ENCODE measurements at regions not wholly inside any gene's neighbourhood (a gene's known extent, or its start where the extent isn't known, plus 50 kb on each side); places are given as distances from the start of the nearest gene placed in this dataset.

GRCh38 chr5:124648902-124649467 lies 97.5 kb downstream of the ZNF608 start:
- 91% methylated on average over 8 of the region's 9 CpGs for WGBS (ENCODE audit: insufficient coverage)

More at GRCh38 chr5:124648902-124649467, 97.5 kb downstream of the ZNF608 start:
- DNase-seq (no peak), ATAC-seq (ENCODE audit: low read depth) (no peak)
- intact Hi-C loops (cut with micrococcal nuclease), result loop anchor here (1.0 to 5.0 kb wide), 11 partner anchors 52 to 614 kb away; no protein-coding TSS in a partner anchor
- Histone ChIP-seq H3K4me3 (ENCODE audit: control extremely low read depth in 1 of 5, extremely low read depth in 1 of 5, insufficient read depth in 1 of 5, low read depth in 2 of 5, low read length in 4 of 5) (peak overlapping the region in 2 of 5 experiments; percentile 5 to 35), H3K4me2 (replicated peaks; ENCODE audit: low read depth, low read length, poor library complexity, severe bottlenecking) (peak overlapping the region; percentile 83), H3K36me3 (replicated peaks in 1 of 2; ENCODE audit: control extremely low read depth in 1 of 2, control insufficient read depth in 1 of 2, extremely low read depth in 1 of 2, insufficient read depth in 2 of 2, low read length in 1 of 2) (peaks cover 0 to 14% of the 10 kb centered on the region in 2 experiments), H2AFZ (ENCODE audit: insufficient read depth, low read depth, low read length, poor library complexity, severe bottlenecking) (no peak overlapping the region), H3K27me3 (replicated peaks in 1 of 4; ENCODE audit: control extremely low read depth in 1 of 4, control insufficient read depth in 3 of 4, insufficient read depth in 4 of 4, low read length in 3 of 4) (peaks cover 0 to 20% (median 0%) of the 10 kb centered on the region in 4 experiments), H3K9ac (ENCODE audit: low read length) (peak overlapping the region; percentile 15), H3K9me3 (ENCODE audit: control extremely low read depth in 1 of 3, control insufficient read depth in 2 of 3, insufficient read depth in 1 of 3, low read length in 2 of 3) (peaks cover 0 to 3% (median 0%) of the 10 kb centered on the region in 3 donors), H3K79me2 (ENCODE audit: control insufficient read depth, insufficient read depth, low read length) (peaks cover 5% of the 10 kb centered on the region), H3K4me1 (ENCODE audit: control insufficient read depth in 2 of 2, insufficient read depth in 2 of 2, low read length in 2 of 2) (peaks cover 68 to 84% of the 10 kb centered on the region in 2 donors), H3K27ac (ENCODE audit: low read length in 2 of 2) (peak overlapping the region; percentile 12 to 55), H4K20me1 (ENCODE audit: control insufficient read depth, insufficient read depth, low read length, poor library complexity, severe bottlenecking) (peaks cover 4% of the 10 kb centered on the region)
- Mint-ChIP-seq H3K4me1 (peaks cover 84% of the 10 kb centered on the region), H3K27ac (peak overlapping the region; percentile 88), H3K4me3 (peak overlapping the region; percentile 38), H3K9me3 (ENCODE audit: insufficient read depth) (no peaks in the 10 kb centered on the region), H3K27me3 (no peaks in the 10 kb centered on the region)
- ChIA-PET POLR2A (interaction anchor here (2.1 kb wide), 1 partner anchor 99 kb away, joined by 9 read pairs; no protein-coding TSS in a partner anchor), CTCF (interaction anchor here (1.0 to 2.1 kb wide), 3 partner anchors 49 to 99 kb away, joined by 3 to 10 read pairs (median 7); no protein-coding TSS in a partner anchor)
- TF ChIP-seq EZH2 (IDR thresholded peaks at IDR 0.05; ENCODE audit: borderline replicate concordance, insufficient read depth, low read depth, low read length, poor library complexity, severe bottlenecking) (no peak), CTCF (IDR thresholded peaks at IDR 0.05) (no peak)
